CD4-positive, alpha-beta T cell (primary cell): ENCODE measurements at regions not wholly inside any gene's neighbourhood (a gene's known extent, or its start where the extent isn't known, plus 50 kb on each side); places are given as distances from the start of the nearest gene placed in this dataset.

Source experiments
- ATAC-seq: fragments of 200-7000 bp; cut with Tn5 transposase; one replicate; pipeline ENCODE4 v1.10.0; 2022; ENCODE audit warnings: mild to moderate bottlenecking; ENCODE audit not compliant: poor library complexity
- CTCF ChIA-PET: fragments of 350-600 bp; sonication (Branson Sonifier 250); formaldehyde crosslinking; loops from one replicate; lab custom pipeline; 2021; ENCODE audit warnings: antibody characterized with exemption, inconsistent platforms; lab: Charles Lee
- POLR2A ChIA-PET: fragments of 350-600 bp; sonication (Branson Sonifier 250); formaldehyde crosslinking; loops from one replicate; lab custom pipeline; 2021; ENCODE audit warnings: antibody characterized with exemption, inconsistent platforms; lab: Charles Lee
- DNase-seq, 14 experiments: peaks; one replicate each; pipeline ENCODE4 v3.0.0-alpha.2; 2013 to 2020; ENCODE audit warnings: mixed read lengths in 2 of 14
- H3K27ac ChIP-seq, 2 donors: one replicate each; pipeline versions ENCODE4 v1.5.1 to v1.7.0; 2013; ENCODE audit warnings: low read length in 2 of 2, low read depth in 1 of 2, mild to moderate bottlenecking in 1 of 2
- H3K27me3 ChIP-seq, 2 experiments: 1 replicate in 1 of 2; 2 replicates in 1 of 2; pipeline versions ENCODE4 v1.6.1 to v1.7.0; 2013; ENCODE audit warnings: low read length in 2 of 2, control low read depth in 1 of 2, mild to moderate bottlenecking in 1 of 2, moderate library complexity in 1 of 2; ENCODE audit not compliant: insufficient read depth in 2 of 2, control insufficient read depth in 1 of 2
- H3K36me3 ChIP-seq: one replicate; pipeline ENCODE4 v1.6.1; 2013; ENCODE audit warnings: low read length, control low read depth; ENCODE audit not compliant: insufficient read depth
- H3K4me1 ChIP-seq: one replicate; pipeline ENCODE4 v1.6.1; 2013; ENCODE audit warnings: low read length, control low read depth; ENCODE audit not compliant: insufficient read depth
- H3K4me3 ChIP-seq: one replicate; pipeline ENCODE4 v1.5.1; 2013; ENCODE audit warnings: mild to moderate bottlenecking, low read length, moderate library complexity
- H3K9me3 ChIP-seq, 2 experiments: 1 replicate in 1 of 2; 2 replicates in 1 of 2; pipeline versions ENCODE4 v1.6.1 to v1.7.0; 2013; ENCODE audit warnings: low read length in 2 of 2, mild to moderate bottlenecking in 2 of 2, control low read depth in 1 of 2, moderate library complexity in 1 of 2; ENCODE audit not compliant: control insufficient read depth in 1 of 2, insufficient read depth in 1 of 2
- H3K27ac Mint-ChIP-seq: one replicate; pipeline ENCODE4 v1.8.0; 2020; ENCODE audit warnings: mixed read lengths
- H3K27me3 Mint-ChIP-seq: one replicate; pipeline ENCODE4 v1.8.0; 2021; ENCODE audit warnings: mixed read lengths
- H3K36me3 Mint-ChIP-seq: one replicate; pipeline ENCODE4 v1.8.0; 2021; ENCODE audit warnings: low read depth, mixed read lengths
- H3K4me1 Mint-ChIP-seq: one replicate; pipeline ENCODE4 v1.8.0; 2021; ENCODE audit warnings: low read depth, mixed read lengths
- H3K4me3 Mint-ChIP-seq: one replicate; pipeline ENCODE4 v1.8.0; 2020; ENCODE audit warnings: mild to moderate bottlenecking, mixed read lengths
- H3K9me3 Mint-ChIP-seq: one replicate; pipeline ENCODE4 v1.8.0; 2020; ENCODE audit warnings: mixed read lengths
- CTCF ChIP-seq: fragments of 200-600 bp; IDR thresholded peaks from one replicate; pipeline ENCODE4 v1.8.0; 2022; ENCODE audit warnings: antibody characterized with exemption, mild to moderate bottlenecking
- intact Hi-C, 2 experiments: fragments of 100-400 bp; cut with DNase I in 1 of 2; cut with micrococcal nuclease in 1 of 2; formaldehyde crosslinking; loops; one replicate each; pipeline versions ENCODE4 v1.15.1 to v1.9.0; 2023 to 2025; cut with DNase I, micrococcal nuclease

GRCh38 chr2:71776227-71776626 lies 322.9 kb downstream of the DYSF start:
- no peaks in the 10 kb centered on the region for H3K4me1 ChIP-seq
- H3K36me3 ChIP-seq, result no peaks in the 10 kb centered on the region
- POLR2A ChIA-PET, result no interaction called here
- Mint-ChIP-seq H3K27ac (no peak overlapping the region), H3K36me3 (no peaks in the 10 kb centered on the region), H3K4me3 (no peak overlapping the region), H3K27me3 (peaks cover 15% of the 10 kb centered on the region), H3K9me3 (no peaks in the 10 kb centered on the region), H3K4me1 (no peaks in the 10 kb centered on the region)
- H3K9me3 ChIP-seq, result no peaks in the 10 kb centered on the region
- no peak overlapping the region for H3K4me3 ChIP-seq
- no peak overlapping the region for H3K27ac ChIP-seq
- CTCF ChIA-PET, result no interaction called here
- DNase-seq (no peak), ATAC-seq (no peak)
- TF ChIP-seq CTCF, result no peak
- H3K27me3 ChIP-seq, result peaks cover 0 to 4% of the 10 kb centered on the region in 2 experiments
- intact Hi-C loops, result no loop called here

- no peaks in the 10 kb centered on the region for H3K4me1 Mint-ChIP-seq
- no peak for DNase-seq
- H3K9me3 Mint-ChIP-seq, result no peaks in the 10 kb centered on the region
- Histone ChIP-seq H3K9me3 (no peaks in the 10 kb centered on the region), H3K4me3 (no peak overlapping the region), H3K27ac (no peak overlapping the region), H3K27me3 (peaks cover 0 to 4% of the 10 kb centered on the region in 2 experiments), H3K4me1 (no peaks in the 10 kb centered on the region), H3K36me3 (no peaks in the 10 kb centered on the region)
- peaks cover 14% of the 10 kb centered on the region for H3K27me3 Mint-ChIP-seq
- H3K4me3 Mint-ChIP-seq, result no peak overlapping the region
- ATAC-seq, result no peak
- no peak for TF ChIP-seq CTCF
- H3K36me3 Mint-ChIP-seq, result no peaks in the 10 kb centered on the region
- no peak overlapping the region for H3K27ac Mint-ChIP-seq
- CTCF ChIA-PET, result no interaction called here
- intact Hi-C loops, result no loop called here
- POLR2A ChIA-PET, result no interaction called here
Measured at GRCh38 chr2:71773218-71773617, 319.9 kb downstream of the DYSF start.

GRCh38 chr2:71772510-71773172 lies 319.3 kb downstream of the DYSF start:
- Mint-ChIP-seq H3K4me1 (no peaks in the 10 kb centered on the region), H3K4me3 (no peak overlapping the region), H3K27ac (no peak overlapping the region), H3K9me3 (no peaks in the 10 kb centered on the region), H3K27me3 (peaks cover 14% of the 10 kb centered on the region), H3K36me3 (no peaks in the 10 kb centered on the region)
- no peaks in the 10 kb centered on the region for H3K4me1 ChIP-seq
- DNase-seq, result no peak
- TF ChIP-seq CTCF, result no peak
- H3K4me3 ChIP-seq, result no peak overlapping the region
- H3K36me3 ChIP-seq, result no peaks in the 10 kb centered on the region
- no peaks in the 10 kb centered on the region for H3K27me3 ChIP-seq
- ATAC-seq, result no peak
- POLR2A ChIA-PET, result no interaction called here
- no peak overlapping the region for H3K27ac ChIP-seq
- H3K9me3 ChIP-seq, result no peaks in the 10 kb centered on the region
- CTCF ChIA-PET, result interaction anchor here (0.8 kb wide), 1 partner anchor 18 kb away, joined by 3 read pairs; no protein-coding TSS in a partner anchor
- intact Hi-C loops, result no loop called here
